ENCODE measurements at regions not wholly inside any gene's neighbourhood (a gene's known extent, or its start where the extent isn't known, plus 50 kb on each side); places are given as distances from the start of the nearest gene placed in this dataset.
"Not testable (repeated sequence)": the region's sequence is repeated elsewhere in the genome, so short reads cannot be mapped to it uniquely, and the experiment has no call there.

- H3K27ac Mint-ChIP-seq: no peak overlapping the region
- intact Hi-C loops (cut with micrococcal nuclease): no loop called here
- no peak overlapping the region for H3K4me3 Mint-ChIP-seq
- no peaks in the 10 kb centered on the region for H3K9me3 Mint-ChIP-seq
- DNase-seq: no peak
- no peaks in the 10 kb centered on the region for H3K4me1 Mint-ChIP-seq (ENCODE audit: low read depth)
- H3K36me3 Mint-ChIP-seq (ENCODE audit: low read depth): no peaks in the 10 kb centered on the region
- CTCF ChIA-PET: interaction anchor here (1.1 to 1.2 kb wide), 2 partner anchors 10 to 161 kb away, joined by 3 to 4 read pairs; no protein-coding TSS in a partner anchor
- H3K27me3 Mint-ChIP-seq (ENCODE audit: low read depth): peaks cover under 1% of the 10 kb centered on the region
These were observed 446.1 kb downstream of the SOX9 start for GRCh38 chr17:72566671-72567484.

DNA sequence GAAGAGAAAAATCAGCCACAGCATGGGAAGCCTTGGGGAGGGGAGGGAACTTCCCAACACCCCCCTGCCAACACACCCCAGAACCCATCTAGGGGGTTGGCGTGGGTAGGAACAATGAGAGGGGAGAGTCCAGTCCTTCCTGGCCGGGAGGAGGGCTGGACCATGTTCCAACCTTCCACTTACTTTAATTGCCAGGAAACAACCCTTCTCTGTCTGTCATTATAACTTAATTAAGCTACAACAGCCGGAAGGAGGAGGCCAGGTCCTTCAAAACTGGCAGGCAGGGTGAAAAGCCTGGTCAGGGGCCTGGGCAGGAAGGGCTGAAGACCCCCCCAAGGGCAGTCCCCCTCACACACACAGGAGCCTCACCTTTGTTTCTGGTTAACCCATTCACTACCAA is 447.0 kb downstream of the SOX9 start:
- no peaks in the 10 kb centered on the region for H3K9me3 Mint-ChIP-seq
- DNase-seq: no peak
- H3K4me1 Mint-ChIP-seq (ENCODE audit: low read depth): no peaks in the 10 kb centered on the region
- intact Hi-C loops (cut with micrococcal nuclease): no loop called here
- no peak overlapping the region for H3K4me3 Mint-ChIP-seq
- peaks cover 5% of the 10 kb centered on the region for H3K27me3 Mint-ChIP-seq (ENCODE audit: low read depth)
- H3K27ac Mint-ChIP-seq: no peak overlapping the region
- CTCF ChIA-PET: interaction anchor here (1.1 to 1.2 kb wide), 2 partner anchors 11 to 160 kb away, joined by 3 to 4 read pairs; no protein-coding TSS in a partner anchor
- H3K36me3 Mint-ChIP-seq (ENCODE audit: low read depth): no peaks in the 10 kb centered on the region

DNA sequence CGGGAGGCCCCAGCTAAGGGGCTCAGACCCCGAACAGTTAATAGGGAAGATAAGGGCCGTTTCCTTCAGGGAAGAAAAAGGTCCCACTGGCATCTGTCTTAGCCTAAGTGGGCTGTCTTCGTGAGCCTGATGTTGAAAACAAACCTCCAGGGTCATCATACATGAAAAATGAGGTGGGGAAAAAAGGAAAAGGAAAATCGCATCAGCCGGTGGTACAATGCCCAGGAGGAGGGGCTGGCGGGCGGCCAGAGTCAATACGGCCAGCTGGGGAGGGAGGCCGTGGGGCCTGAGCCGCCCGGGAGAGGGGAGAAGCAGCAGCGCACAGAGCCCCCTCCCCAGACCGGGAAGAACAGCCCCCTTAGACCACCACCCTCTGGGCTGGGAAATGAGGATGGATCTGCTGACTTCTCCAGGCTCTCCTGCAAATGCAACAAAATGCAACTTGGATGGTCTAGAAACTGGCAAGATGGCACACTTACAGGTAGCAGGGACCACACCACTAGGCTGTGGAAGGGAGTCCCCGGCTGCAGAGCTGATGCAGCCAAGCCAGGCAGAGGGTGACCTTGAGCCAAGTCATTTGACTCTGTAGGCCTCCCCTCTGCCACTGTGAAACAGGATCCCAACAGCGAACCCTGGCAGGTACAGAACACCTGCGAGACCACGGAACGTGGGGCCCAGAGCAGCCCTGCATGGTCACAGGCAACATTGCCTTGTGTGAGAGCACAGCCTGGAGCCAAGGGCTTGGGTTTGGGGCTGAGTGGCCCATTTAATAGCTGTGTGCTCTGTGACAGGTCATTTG is 448.5 kb downstream of the SOX9 start:
- intact Hi-C loops (cut with micrococcal nuclease): no loop called here
- H3K36me3 Mint-ChIP-seq (ENCODE audit: low read depth): no peaks in the 10 kb centered on the region
- H3K9me3 Mint-ChIP-seq: no peaks in the 10 kb centered on the region
- H3K4me1 Mint-ChIP-seq (ENCODE audit: low read depth): no peaks in the 10 kb centered on the region
- H3K27ac Mint-ChIP-seq: no peak overlapping the region
- no peak overlapping the region for H3K4me3 Mint-ChIP-seq
- CTCF ChIA-PET: interaction anchor here (1.4 to 1.8 kb wide), 2 partner anchors 9 to 12 kb away, joined by 3 to 6 read pairs; no protein-coding TSS in a partner anchor
- H3K27me3 Mint-ChIP-seq (ENCODE audit: low read depth): peaks cover 7% of the 10 kb centered on the region
- DNase-seq: no peak

DNA sequence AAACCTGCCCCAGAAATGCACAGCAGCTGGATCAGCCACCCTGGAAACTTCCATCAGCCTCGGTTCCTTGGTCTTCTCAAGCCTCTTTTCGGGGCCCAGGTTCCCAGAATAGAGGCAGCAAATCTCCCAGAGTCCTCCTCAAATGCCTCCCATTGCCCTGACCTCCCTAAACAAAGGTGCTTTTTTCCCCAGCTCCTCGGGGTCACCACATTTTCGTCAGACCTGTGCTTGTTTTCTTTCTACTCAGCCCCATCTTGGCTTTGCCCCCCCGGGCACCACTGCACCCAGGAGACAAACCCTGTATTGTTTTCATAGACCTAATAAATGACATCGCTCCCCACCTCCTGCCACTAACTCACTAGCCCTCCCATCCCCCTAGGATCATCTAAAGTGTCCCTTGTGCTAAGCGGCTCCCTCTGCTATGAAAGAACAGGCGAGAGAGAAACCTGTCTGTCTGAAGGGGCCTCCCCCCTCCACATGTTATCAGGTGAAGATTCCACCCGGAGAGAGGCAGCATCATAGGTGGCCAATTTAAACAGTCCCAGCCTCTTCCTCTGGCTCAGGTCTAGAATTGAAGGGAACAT is 451.1 kb downstream of the SOX9 start:
- H3K36me3 Mint-ChIP-seq (ENCODE audit: low read depth): no peaks in the 10 kb centered on the region
- intact Hi-C loops (cut with micrococcal nuclease): no loop called here
- CTCF ChIA-PET: no interaction called here
- no peaks in the 10 kb centered on the region for H3K4me1 Mint-ChIP-seq (ENCODE audit: low read depth)
- no peak overlapping the region for H3K4me3 Mint-ChIP-seq
- DNase-seq: no peak
- H3K27me3 Mint-ChIP-seq (ENCODE audit: low read depth): peaks cover 7% of the 10 kb centered on the region
- no peaks in the 10 kb centered on the region for H3K9me3 Mint-ChIP-seq
- no peak overlapping the region for H3K27ac Mint-ChIP-seq

- no peaks in the 10 kb centered on the region for H3K4me1 Mint-ChIP-seq (ENCODE audit: low read depth)
- H3K36me3 Mint-ChIP-seq (ENCODE audit: low read depth): no peaks in the 10 kb centered on the region
- no peak for DNase-seq
- CTCF ChIA-PET: no interaction called here
- peaks cover 13% of the 10 kb centered on the region for H3K27me3 Mint-ChIP-seq (ENCODE audit: low read depth)
- no peaks in the 10 kb centered on the region for H3K9me3 Mint-ChIP-seq
- intact Hi-C loops (cut with micrococcal nuclease): no loop called here
- H3K27ac Mint-ChIP-seq: no peak overlapping the region
- no peak overlapping the region for H3K4me3 Mint-ChIP-seq
These were observed 452.0 kb downstream of the SOX9 start for GRCh38 chr17:72572604-72573491.

GRCh38 chr17:72573492-72573801 is 452.6 kb downstream of the SOX9 start:
- DNase-seq; intact Hi-C loops (cut with micrococcal nuclease); CTCF ChIA-PET; H3K27ac Mint-ChIP-seq; H3K4me1 Mint-ChIP-seq (ENCODE audit: low read depth); H3K36me3 Mint-ChIP-seq (ENCODE audit: low read depth); H3K4me3 Mint-ChIP-seq; H3K9me3 Mint-ChIP-seq: not testable (repeated sequence)
- H3K27me3 Mint-ChIP-seq (ENCODE audit: low read depth): peaks cover 13% of the 10 kb centered on the region

GRCh38 chr17:72574675-72575510 is 454.1 kb downstream of the SOX9 start:
- no peak overlapping the region for H3K4me3 Mint-ChIP-seq
- intact Hi-C loops (cut with micrococcal nuclease): no loop called here
- DNase-seq: no peak
- no peaks in the 10 kb centered on the region for H3K4me1 Mint-ChIP-seq (ENCODE audit: low read depth)
- H3K27me3 Mint-ChIP-seq (ENCODE audit: low read depth): peaks cover 13% of the 10 kb centered on the region
- H3K36me3 Mint-ChIP-seq (ENCODE audit: low read depth): no peaks in the 10 kb centered on the region
- H3K27ac Mint-ChIP-seq: no peak overlapping the region
- no peaks in the 10 kb centered on the region for H3K9me3 Mint-ChIP-seq
- CTCF ChIA-PET: no interaction called here

- Mint-ChIP-seq H3K4me1 (ENCODE audit: low read depth) (no peaks in the 10 kb centered on the region), H3K27ac (no peak overlapping the region), H3K36me3 (ENCODE audit: low read depth) (no peaks in the 10 kb centered on the region), H3K27me3 (ENCODE audit: low read depth) (peaks cover 13% of the 10 kb centered on the region), H3K4me3 (no peak overlapping the region), H3K9me3 (no peaks in the 10 kb centered on the region)
- intact Hi-C loops (cut with micrococcal nuclease): no loop called here
- CTCF ChIA-PET: interaction anchor here (1.1 kb wide), 1 partner anchor 150 kb away, joined by 3 read pairs; no protein-coding TSS in a partner anchor
- no peak for DNase-seq
These were observed 454.9 kb downstream of the SOX9 start for GRCh38 chr17:72575542-72576233.

GRCh38 chr17:72576289-72576759 is 455.5 kb downstream of the SOX9 start:
- H3K4me3 Mint-ChIP-seq: no peak overlapping the region
- H3K27ac Mint-ChIP-seq: no peak overlapping the region
- H3K27me3 Mint-ChIP-seq (ENCODE audit: low read depth): peaks cover 13% of the 10 kb centered on the region
- H3K9me3 Mint-ChIP-seq: no peaks in the 10 kb centered on the region
- DNase-seq: no peak
- H3K36me3 Mint-ChIP-seq (ENCODE audit: low read depth): no peaks in the 10 kb centered on the region
- no peaks in the 10 kb centered on the region for H3K4me1 Mint-ChIP-seq (ENCODE audit: low read depth)
- CTCF ChIA-PET: interaction anchor here (1.1 kb wide), 1 partner anchor 149 kb away, joined by 3 read pairs; no protein-coding TSS in a partner anchor
- intact Hi-C loops (cut with micrococcal nuclease): no loop called here

DNA sequence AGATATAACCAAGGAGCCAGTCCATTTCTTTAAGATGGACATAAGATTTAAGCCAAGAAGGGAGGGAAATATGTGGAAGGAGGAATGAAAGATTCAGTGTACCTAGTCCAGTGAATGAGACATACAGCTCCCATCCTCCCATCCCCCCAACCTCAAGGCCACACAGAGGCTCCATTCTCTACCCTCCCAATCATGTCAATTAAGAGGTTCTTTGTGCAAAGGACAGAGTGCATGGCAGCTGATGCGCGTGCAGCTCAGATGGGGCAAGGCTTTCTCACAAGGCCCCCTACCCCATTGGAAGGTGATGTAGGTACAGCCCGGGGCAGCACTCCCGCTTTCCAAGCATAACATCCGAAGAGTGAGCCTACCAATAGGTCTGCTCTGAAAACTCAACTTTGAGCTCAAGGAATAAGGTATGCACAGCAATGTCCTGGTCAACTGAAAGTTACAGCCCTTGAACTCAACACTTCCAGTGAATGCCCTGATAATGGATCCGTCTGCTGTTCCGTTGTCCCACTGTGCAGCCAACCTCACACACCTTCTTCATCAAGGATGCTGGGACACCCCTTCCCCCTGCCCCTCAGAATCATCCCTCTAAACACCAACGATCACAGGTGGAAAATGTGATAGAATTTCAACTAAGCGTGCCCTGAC is 458.1 kb downstream of the SOX9 start:
- no peaks in the 10 kb centered on the region for H3K9me3 Mint-ChIP-seq
- H3K36me3 Mint-ChIP-seq (ENCODE audit: low read depth): no peaks in the 10 kb centered on the region
- intact Hi-C loops (cut with micrococcal nuclease): no loop called here
- CTCF ChIA-PET: interaction anchor here (1.1 kb wide), 1 partner anchor 22 kb away, joined by 3 read pairs; no protein-coding TSS in a partner anchor
- H3K4me3 Mint-ChIP-seq: no peak overlapping the region
- H3K27me3 Mint-ChIP-seq (ENCODE audit: low read depth): peaks cover 6% of the 10 kb centered on the region
- H3K27ac Mint-ChIP-seq: no peak overlapping the region
- no peak for DNase-seq
- H3K4me1 Mint-ChIP-seq (ENCODE audit: low read depth): no peaks in the 10 kb centered on the region

All from activated naive CD4-positive, alpha-beta T cell treated with anti-CD3 and anti-CD28 coated beads for 36 hours (primary cell).